ENCODE measurements at regions not wholly inside any gene's neighbourhood (a gene's known extent, or its start where the extent isn't known, plus 50 kb on each side); places are given as distances from the start of the nearest gene placed in this dataset.
A peak's percentile ranks its signal among the peaks of the same experiment; 100 is the strongest.
"Not testable (repeated sequence)": the region's sequence is repeated elsewhere in the genome, so short reads cannot be mapped to it uniquely, and the experiment has no call there.

GRCh38 chr6:74177506-74177905 lies 481.5 kb downstream of the CD109 start:
- no peaks in the 10 kb centered on the region for H3K4me1 Mint-ChIP-seq
- Histone ChIP-seq H3K9me3 (ENCODE audit: low read depth) (no peaks in the 10 kb centered on the region), H3F3A (ENCODE audit: low read depth) (no peaks in the 10 kb centered on the region), H4K20me1 (ENCODE audit: low read depth) (no peaks in the 10 kb centered on the region), H3K27me3 (no peaks in the 10 kb centered on the region), H3K79me2 (ENCODE audit: low read depth) (no peaks in the 10 kb centered on the region), H3K4me2 (no peak overlapping the region), H3K27ac (no peak overlapping the region), H3K4me3 (no peak overlapping the region), H2AFZ (replicated peaks) (no peak overlapping the region), H3K9ac (no peak overlapping the region), H3K36me3 (no peaks in the 10 kb centered on the region), H3K4me1 (no peaks in the 10 kb centered on the region)
- no peaks in the 10 kb centered on the region for H3K27me3 Mint-ChIP-seq (ENCODE audit: insufficient read depth, low read depth)
- TF ChIP-seq EZH2 (IDR thresholded peaks at IDR 0.05) (no peak), EZH2phosphoT487 (IDR thresholded peaks at IDR 0.05) (no peak), CTCF (IDR thresholded peaks at IDR 0.05) (no peak)
- no peaks in the 10 kb centered on the region for H3K36me3 Mint-ChIP-seq
- H3K27ac Mint-ChIP-seq, result peak overlapping the region; percentile 53
- DNase-seq (ENCODE audit: low spot score), result no peak
- H3K9me3 Mint-ChIP-seq, result no peaks in the 10 kb centered on the region
- H3K4me3 Mint-ChIP-seq, result no peak overlapping the region

- H3K9me3 ChIP-seq (ENCODE audit: low read depth); DNase-seq (ENCODE audit: low spot score); H3F3A ChIP-seq (ENCODE audit: low read depth); H3K27ac Mint-ChIP-seq; H3K9me3 Mint-ChIP-seq; H3K36me3 ChIP-seq; H3K4me1 ChIP-seq; H3K27me3 Mint-ChIP-seq (ENCODE audit: insufficient read depth, low read depth); H3K4me1 Mint-ChIP-seq; H3K4me3 Mint-ChIP-seq; H3K4me3 ChIP-seq; H3K4me2 ChIP-seq; H3K79me2 ChIP-seq (ENCODE audit: low read depth); H2AFZ ChIP-seq (replicated peaks); H3K36me3 Mint-ChIP-seq; H3K9ac ChIP-seq; H4K20me1 ChIP-seq (ENCODE audit: low read depth); H3K27ac ChIP-seq; H3K27me3 ChIP-seq: not testable (repeated sequence)
Observed at GRCh38 chr6:74170550-74170949, 474.5 kb downstream of the CD109 start.

- no peaks in the 10 kb centered on the region for H3K27me3 Mint-ChIP-seq (ENCODE audit: insufficient read depth, low read depth)
- H3K9me3 Mint-ChIP-seq, result no peaks in the 10 kb centered on the region
- Histone ChIP-seq H3K36me3 (no peaks in the 10 kb centered on the region), H3K4me3 (no peak overlapping the region), H4K20me1 (ENCODE audit: low read depth) (no peaks in the 10 kb centered on the region), H3K27ac (no peak overlapping the region), H3K4me1 (no peaks in the 10 kb centered on the region), H3K27me3 (no peaks in the 10 kb centered on the region), H3K9ac (no peak overlapping the region), H3K4me2 (no peak overlapping the region), H3K79me2 (ENCODE audit: low read depth) (no peaks in the 10 kb centered on the region), H3K9me3 (ENCODE audit: low read depth) (no peaks in the 10 kb centered on the region), H3F3A (ENCODE audit: low read depth) (no peaks in the 10 kb centered on the region), H2AFZ (replicated peaks) (no peak overlapping the region)
- H3K4me1 Mint-ChIP-seq, result no peaks in the 10 kb centered on the region
- H3K27ac Mint-ChIP-seq, result no peak overlapping the region
- no peaks in the 10 kb centered on the region for H3K36me3 Mint-ChIP-seq
- no peak for DNase-seq (ENCODE audit: low spot score)
- H3K4me3 Mint-ChIP-seq, result no peak overlapping the region
- TF ChIP-seq EZH2phosphoT487 (IDR thresholded peaks at IDR 0.05) (no peak), EZH2 (IDR thresholded peaks at IDR 0.05) (no peak), CTCF (IDR thresholded peaks at IDR 0.05) (no peak)
Observed at GRCh38 chr6:74170118-74170517, 474.1 kb downstream of the CD109 start.

GRCh38 chr6:74167976-74168375 lies 472.0 kb downstream of the CD109 start:
- Histone ChIP-seq H3K79me2 (ENCODE audit: low read depth) (no peaks in the 10 kb centered on the region), H3K27ac (no peak overlapping the region), H3K27me3 (no peaks in the 10 kb centered on the region), H4K20me1 (ENCODE audit: low read depth) (no peaks in the 10 kb centered on the region), H3K4me1 (no peaks in the 10 kb centered on the region), H3K9me3 (ENCODE audit: low read depth) (no peaks in the 10 kb centered on the region), H3F3A (ENCODE audit: low read depth) (no peaks in the 10 kb centered on the region), H2AFZ (replicated peaks) (no peak overlapping the region), H3K4me2 (no peak overlapping the region), H3K4me3 (no peak overlapping the region), H3K9ac (no peak overlapping the region), H3K36me3 (no peaks in the 10 kb centered on the region)
- H3K27me3 Mint-ChIP-seq (ENCODE audit: insufficient read depth, low read depth), result no peaks in the 10 kb centered on the region
- H3K27ac Mint-ChIP-seq, result no peak overlapping the region
- no peaks in the 10 kb centered on the region for H3K9me3 Mint-ChIP-seq
- H3K4me3 Mint-ChIP-seq, result no peak overlapping the region
- no peak for TF ChIP-seq EZH2phosphoT487 (IDR thresholded peaks at IDR 0.05)
- TF ChIP-seq CTCF (IDR thresholded peaks at IDR 0.05), result no peak
- TF ChIP-seq EZH2 (IDR thresholded peaks at IDR 0.05), result no peak
- no peaks in the 10 kb centered on the region for H3K36me3 Mint-ChIP-seq
- no peaks in the 10 kb centered on the region for H3K4me1 Mint-ChIP-seq
- DNase-seq (ENCODE audit: low spot score), result no peak
